ENCODE measurements at regions not wholly inside any gene's neighbourhood (a gene's known extent, or its start where the extent isn't known, plus 50 kb on each side); places are given as distances from the start of the nearest gene placed in this dataset.

DNA sequence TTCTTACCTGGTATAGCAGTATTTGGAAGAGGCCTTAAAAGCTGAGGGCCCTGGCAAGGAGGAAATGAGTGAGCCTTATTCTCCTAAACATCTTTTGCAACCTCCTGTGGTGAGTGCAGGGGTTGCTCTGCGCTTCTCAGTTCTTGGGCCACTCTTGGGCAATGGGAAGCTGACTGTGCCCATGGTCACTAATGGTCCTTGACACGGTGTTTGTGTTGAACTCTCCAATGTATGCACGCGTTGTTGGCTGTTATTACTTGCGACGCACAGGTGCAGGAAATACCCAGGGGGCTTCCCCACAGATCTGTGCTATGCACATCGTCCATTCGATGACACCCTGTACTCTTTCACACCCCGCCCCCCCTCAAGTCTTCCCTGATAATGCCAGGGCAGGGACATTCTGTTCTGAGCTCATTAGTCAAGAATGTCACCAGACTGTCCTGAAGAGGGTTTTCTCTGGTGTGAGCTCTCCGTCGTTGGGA lies 79.7 kb downstream of the EDN1 start:
- Histone ChIP-seq H3K27ac (no peak overlapping the region), H3K9ac (no peak overlapping the region), H3K9me3 (ENCODE audit: low read depth) (no peaks in the 10 kb centered on the region), H3K4me2 (no peak overlapping the region), H3K27me3 (no peaks in the 10 kb centered on the region), H3K79me2 (ENCODE audit: low read depth) (no peaks in the 10 kb centered on the region), H3F3A (ENCODE audit: low read depth) (no peaks in the 10 kb centered on the region), H3K4me3 (no peak overlapping the region), H4K20me1 (ENCODE audit: low read depth) (no peaks in the 10 kb centered on the region), H3K36me3 (no peaks in the 10 kb centered on the region), H3K4me1 (peaks cover 16% of the 10 kb centered on the region), H2AFZ (replicated peaks) (no peak overlapping the region)
- DNase-seq (ENCODE audit: low spot score) = no peak
- no peaks in the 10 kb centered on the region for H3K36me3 Mint-ChIP-seq
- no peak for TF ChIP-seq EZH2 (IDR thresholded peaks at IDR 0.05)
- H3K27me3 Mint-ChIP-seq (ENCODE audit: insufficient read depth, low read depth) = no peaks in the 10 kb centered on the region
- H3K4me3 Mint-ChIP-seq = no peak overlapping the region
- H3K4me1 Mint-ChIP-seq = peaks cover 8% of the 10 kb centered on the region
- no peaks in the 10 kb centered on the region for H3K9me3 Mint-ChIP-seq
- no peak overlapping the region for H3K27ac Mint-ChIP-seq

- TF ChIP-seq CTCF (IDR thresholded peaks at IDR 0.05) (no peak), EZH2 (IDR thresholded peaks at IDR 0.05) (no peak)
- Histone ChIP-seq H3K9ac (no peak overlapping the region), H3K4me3 (no peak overlapping the region), H3K27me3 (no peaks in the 10 kb centered on the region), H2AFZ (replicated peaks) (no peak overlapping the region), H4K20me1 (ENCODE audit: low read depth) (no peaks in the 10 kb centered on the region), H3F3A (ENCODE audit: low read depth) (no peaks in the 10 kb centered on the region), H3K27ac (no peak overlapping the region), H3K36me3 (no peaks in the 10 kb centered on the region), H3K9me3 (ENCODE audit: low read depth) (no peaks in the 10 kb centered on the region), H3K79me2 (ENCODE audit: low read depth) (no peaks in the 10 kb centered on the region), H3K4me2 (no peak overlapping the region), H3K4me1 (peaks cover 2% of the 10 kb centered on the region)
- Mint-ChIP-seq H3K27me3 (ENCODE audit: insufficient read depth, low read depth) (no peaks in the 10 kb centered on the region), H3K4me3 (no peak overlapping the region), H3K4me1 (no peaks in the 10 kb centered on the region), H3K9me3 (no peaks in the 10 kb centered on the region), H3K36me3 (no peaks in the 10 kb centered on the region), H3K27ac (no peak overlapping the region)
- DNase-seq (ENCODE audit: low spot score) = no peak
These were observed 81.0 kb downstream of the EDN1 start for GRCh38 chr6:12371151-12371550.

DNA sequence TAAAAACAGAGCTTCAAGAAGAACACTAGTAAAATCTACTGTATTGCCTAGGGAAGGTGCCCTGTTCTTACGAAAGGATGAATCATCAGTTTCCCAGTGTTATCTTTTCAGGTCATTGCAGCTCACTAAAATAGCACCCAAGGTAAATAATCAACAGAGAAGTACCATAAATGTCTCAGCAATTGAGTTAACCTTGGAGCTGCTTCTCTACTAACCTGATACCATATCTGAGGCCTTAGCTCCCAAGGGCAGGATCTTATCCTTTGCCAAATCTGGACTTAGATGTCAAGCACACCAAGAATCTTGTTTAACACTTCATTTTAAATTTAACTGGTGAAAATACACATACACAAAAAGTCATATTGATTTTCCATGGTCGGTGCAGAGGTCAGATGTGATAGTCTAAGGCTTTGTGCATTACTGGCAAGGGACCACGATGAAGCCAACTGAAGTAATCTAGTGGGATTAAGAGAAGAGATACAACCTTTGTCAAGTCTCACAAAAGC lies 81.5 kb downstream of the EDN1 start:
- H3K9ac ChIP-seq = no peak overlapping the region
- no peaks in the 10 kb centered on the region for H3K9me3 ChIP-seq (ENCODE audit: low read depth)
- H3K27me3 ChIP-seq = no peaks in the 10 kb centered on the region
- Mint-ChIP-seq H3K27me3 (ENCODE audit: insufficient read depth, low read depth) (no peaks in the 10 kb centered on the region), H3K4me1 (no peaks in the 10 kb centered on the region), H3K4me3 (no peak overlapping the region), H3K9me3 (no peaks in the 10 kb centered on the region), H3K27ac (no peak overlapping the region), H3K36me3 (no peaks in the 10 kb centered on the region)
- H3K4me3 ChIP-seq = no peak overlapping the region
- TF ChIP-seq EZH2 (IDR thresholded peaks at IDR 0.05) (no peak), CTCF (IDR thresholded peaks at IDR 0.05) (no peak), EZH2phosphoT487 (IDR thresholded peaks at IDR 0.05) (no peak)
- no peaks in the 10 kb centered on the region for H3K4me1 ChIP-seq
- no peak overlapping the region for H3K27ac ChIP-seq
- H3F3A ChIP-seq (ENCODE audit: low read depth) = no peaks in the 10 kb centered on the region
- DNase-seq (ENCODE audit: low spot score) = no peak
- no peaks in the 10 kb centered on the region for H4K20me1 ChIP-seq (ENCODE audit: low read depth)
- H3K4me2 ChIP-seq = no peak overlapping the region
- no peak overlapping the region for H2AFZ ChIP-seq (replicated peaks)
- H3K36me3 ChIP-seq = no peaks in the 10 kb centered on the region
- no peaks in the 10 kb centered on the region for H3K79me2 ChIP-seq (ENCODE audit: low read depth)

DNA sequence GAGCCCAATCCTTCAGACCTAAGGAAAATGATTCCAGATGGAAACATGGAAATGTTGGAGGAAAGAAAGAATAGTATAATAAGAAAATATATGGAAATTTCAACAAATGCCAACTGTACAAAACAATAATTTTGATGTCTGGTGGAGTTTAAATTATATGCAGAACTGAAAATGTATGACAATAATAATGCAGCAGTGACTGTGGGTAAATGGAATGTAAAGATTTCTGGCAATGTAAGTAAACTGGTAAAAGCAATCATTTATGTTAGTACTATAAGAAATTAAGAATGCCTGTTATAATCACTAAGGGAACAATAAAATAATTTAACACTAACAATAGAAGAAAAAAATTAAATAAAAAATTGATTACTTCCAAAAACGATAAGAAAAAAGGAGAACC lies 89.0 kb downstream of the EDN1 start:
- no peak for DNase-seq (ENCODE audit: low spot score)
- no peaks in the 10 kb centered on the region for H3K4me1 Mint-ChIP-seq
- Histone ChIP-seq H3K27me3 (no peaks in the 10 kb centered on the region), H3F3A (ENCODE audit: low read depth) (no peaks in the 10 kb centered on the region), H4K20me1 (ENCODE audit: low read depth) (no peaks in the 10 kb centered on the region), H3K9me3 (ENCODE audit: low read depth) (no peaks in the 10 kb centered on the region), H3K9ac (no peak overlapping the region), H2AFZ (replicated peaks) (no peak overlapping the region), H3K36me3 (no peaks in the 10 kb centered on the region), H3K27ac (no peak overlapping the region), H3K79me2 (ENCODE audit: low read depth) (no peaks in the 10 kb centered on the region), H3K4me1 (no peaks in the 10 kb centered on the region), H3K4me2 (no peak overlapping the region), H3K4me3 (no peak overlapping the region)
- H3K36me3 Mint-ChIP-seq = no peaks in the 10 kb centered on the region
- H3K27me3 Mint-ChIP-seq (ENCODE audit: insufficient read depth, low read depth) = peaks cover 2% of the 10 kb centered on the region
- H3K4me3 Mint-ChIP-seq = no peak overlapping the region
- TF ChIP-seq CTCF (IDR thresholded peaks at IDR 0.05) (no peak), EZH2phosphoT487 (IDR thresholded peaks at IDR 0.05) (no peak), EZH2 (IDR thresholded peaks at IDR 0.05) (no peak)
- H3K27ac Mint-ChIP-seq = no peak overlapping the region
- no peaks in the 10 kb centered on the region for H3K9me3 Mint-ChIP-seq
